ENCODE measurements at regions not wholly inside any gene's neighbourhood (a gene's known extent, or its start where the extent isn't known, plus 50 kb on each side); places are given as distances from the start of the nearest gene placed in this dataset.

DNA sequence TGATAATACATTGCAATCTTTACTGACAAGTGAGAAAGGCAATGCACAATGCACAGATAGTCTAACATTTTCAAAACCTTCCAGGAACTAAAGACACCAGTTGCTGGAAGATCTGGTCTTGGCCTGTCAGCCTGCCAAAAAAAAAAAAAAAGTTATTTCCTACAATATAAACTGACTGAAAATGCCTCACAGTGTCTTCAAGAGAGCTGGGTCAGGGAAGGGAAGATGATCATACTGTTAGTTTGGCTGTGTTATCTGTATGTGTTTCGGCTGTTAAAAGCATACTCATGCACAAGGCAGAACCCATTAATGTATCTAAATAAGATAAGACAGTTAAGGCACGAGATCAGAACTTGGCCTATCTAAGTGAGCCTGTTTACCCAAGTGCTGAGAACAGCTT, 673.4 kb downstream of the MECOM start:
- TF ChIP-seq, protein P1, sequence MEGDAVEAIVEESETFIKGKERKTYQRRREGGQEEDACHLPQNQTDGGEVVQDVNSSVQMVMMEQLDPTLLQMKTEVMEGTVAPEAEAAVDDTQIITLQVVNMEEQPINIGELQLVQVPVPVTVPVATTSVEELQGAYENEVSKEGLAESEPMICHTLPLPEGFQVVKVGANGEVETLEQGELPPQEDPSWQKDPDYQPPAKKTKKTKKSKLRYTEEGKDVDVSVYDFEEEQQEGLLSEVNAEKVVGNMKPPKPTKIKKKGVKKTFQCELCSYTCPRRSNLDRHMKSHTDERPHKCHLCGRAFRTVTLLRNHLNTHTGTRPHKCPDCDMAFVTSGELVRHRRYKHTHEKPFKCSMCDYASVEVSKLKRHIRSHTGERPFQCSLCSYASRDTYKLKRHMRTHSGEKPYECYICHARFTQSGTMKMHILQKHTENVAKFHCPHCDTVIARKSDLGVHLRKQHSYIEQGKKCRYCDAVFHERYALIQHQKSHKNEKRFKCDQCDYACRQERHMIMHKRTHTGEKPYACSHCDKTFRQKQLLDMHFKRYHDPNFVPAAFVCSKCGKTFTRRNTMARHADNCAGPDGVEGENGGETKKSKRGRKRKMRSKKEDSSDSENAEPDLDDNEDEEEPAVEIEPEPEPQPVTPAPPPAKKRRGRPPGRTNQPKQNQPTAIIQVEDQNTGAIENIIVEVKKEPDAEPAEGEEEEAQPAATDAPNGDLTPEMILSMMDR (IDR thresholded peaks at IDR 0.05; ENCODE audit: insufficient read depth, low read depth, low read length), result no peak
- no peak for TF ChIP-seq EZH2 (IDR thresholded peaks at IDR 0.05; ENCODE audit: insufficient read depth, low read length)
